SIG-M5 treated with dmso at 0.1 percent for 504 hours (cell line): ENCODE measurements at regions not wholly inside any gene's neighbourhood (a gene's known extent, or its start where the extent isn't known, plus 50 kb on each side); places are given as distances from the start of the nearest gene placed in this dataset.
"Not testable (repeated sequence)": the region's sequence is repeated elsewhere in the genome, so short reads cannot be mapped to it uniquely, and the experiment has no call there.

ENCODE experiments used
- DNase-seq: peaks from one replicate; lab custom pipeline; 2025; ENCODE audit not compliant: unreplicated experiment; lab: John Stamatoyannopoulos, UW

- no peak for DNase-seq
These were observed 173.5 kb downstream of the NPFFR2 start for GRCh38 chr4:72205298-72205697.

GRCh38 chr4:72205831-72206230 is 174.0 kb downstream of the NPFFR2 start:
- no peak for DNase-seq

GRCh38 chr4:72207196-72207595 is 175.4 kb downstream of the NPFFR2 start:
- no peak for DNase-seq

GRCh38 chr4:72208421-72209075 is 176.7 kb downstream of the NPFFR2 start:
- DNase-seq: no peak

GRCh38 chr4:72209600-72209999 is 177.8 kb downstream of the NPFFR2 start:
- DNase-seq: peak; percentile 8

- not testable (repeated sequence) for DNase-seq
These were observed 182.0 kb downstream of the NPFFR2 start for GRCh38 chr4:72213763-72214162.

- no peak for DNase-seq
These were observed 183.4 kb downstream of the NPFFR2 start for GRCh38 chr4:72215198-72215597.

GRCh38 chr4:72216539-72217277 is 184.9 kb downstream of the NPFFR2 start:
- no peak for DNase-seq

GRCh38 chr4:72218953-72219352 is 187.2 kb downstream of the NPFFR2 start:
- no peak for DNase-seq
